GM21390 (cell line): ENCODE measurements at regions not wholly inside any gene's neighbourhood (a gene's known extent, or its start where the extent isn't known, plus 50 kb on each side); places are given as distances from the start of the nearest gene placed in this dataset.

Source experiments
- ATAC-seq: cut with Tn5 transposase; IDR thresholded peaks from one replicate; pipeline ENCODE4 v1.9.1; 2021; ENCODE audit not compliant: unreplicated experiment

DNA sequence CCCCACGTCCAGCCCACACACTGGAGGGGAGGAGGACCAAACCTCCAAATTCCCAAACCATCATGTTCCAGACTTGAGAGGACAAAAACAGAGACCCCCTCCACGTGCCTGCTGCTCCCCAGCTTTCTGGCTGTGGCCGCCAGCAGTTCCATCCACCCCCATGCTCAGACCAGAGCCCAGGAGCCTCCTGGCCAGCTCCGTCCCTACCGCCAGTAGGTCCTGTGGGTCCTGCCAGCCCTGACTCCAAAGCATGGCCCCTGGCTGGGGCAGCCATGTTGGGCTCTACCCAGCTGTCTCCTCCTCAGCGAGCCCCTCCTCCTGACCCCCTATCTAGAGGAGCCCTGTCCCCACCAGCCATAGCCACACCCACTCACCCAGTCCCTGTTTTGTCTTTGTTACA is 227.3 kb upstream of the RTL1 start:
- no peak for ATAC-seq

DNA sequence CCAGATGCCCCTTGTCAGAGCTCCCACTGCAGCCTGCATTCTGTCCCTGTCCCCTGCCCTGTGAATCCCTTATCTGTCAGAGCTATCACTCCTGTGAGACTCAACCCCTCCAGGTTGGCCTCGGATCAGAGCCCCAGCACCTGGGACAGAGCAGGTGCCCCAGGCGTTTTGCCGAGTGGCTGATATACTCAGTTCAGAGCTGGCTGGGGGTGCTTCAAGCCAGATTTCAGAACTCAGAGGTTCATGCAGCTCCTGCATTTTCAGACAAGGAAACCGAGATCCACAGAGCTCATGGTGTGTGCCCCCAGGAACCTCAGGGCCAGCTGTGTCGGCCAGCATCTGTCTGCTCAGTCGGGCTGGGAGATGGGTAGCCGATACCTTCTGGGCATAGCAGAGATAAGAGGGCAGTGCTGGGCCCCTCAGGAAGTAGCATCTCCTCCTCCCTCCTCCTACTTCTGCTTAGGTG is 228.0 kb upstream of the RTL1 start:
- ATAC-seq, result no peak

DNA sequence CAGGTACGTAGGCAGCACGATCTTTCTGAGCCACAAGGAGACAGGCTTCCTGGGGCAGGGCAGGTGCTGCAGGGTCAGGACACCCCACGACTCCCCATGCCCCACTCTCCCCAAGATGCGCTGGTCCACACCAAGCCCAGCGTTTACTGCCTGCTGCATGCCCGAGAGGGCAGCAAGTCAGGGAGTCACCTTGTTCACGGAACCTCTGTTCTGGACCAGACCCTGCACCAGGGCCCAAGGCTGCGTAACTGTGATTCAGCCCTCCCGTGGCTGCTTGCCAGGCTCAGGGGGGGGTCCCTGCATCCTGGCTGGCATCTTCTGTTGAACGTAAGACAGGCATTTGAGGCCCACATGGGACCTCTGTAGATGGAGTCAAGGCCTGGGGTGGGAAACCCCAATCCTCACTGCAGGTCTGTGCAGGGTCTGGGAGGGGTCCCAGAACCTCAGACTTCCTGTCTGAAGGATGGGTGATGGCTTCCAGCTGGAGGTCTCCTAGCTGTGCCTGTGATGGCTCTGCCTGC is 228.6 kb upstream of the RTL1 start:
- ATAC-seq, result no peak

DNA sequence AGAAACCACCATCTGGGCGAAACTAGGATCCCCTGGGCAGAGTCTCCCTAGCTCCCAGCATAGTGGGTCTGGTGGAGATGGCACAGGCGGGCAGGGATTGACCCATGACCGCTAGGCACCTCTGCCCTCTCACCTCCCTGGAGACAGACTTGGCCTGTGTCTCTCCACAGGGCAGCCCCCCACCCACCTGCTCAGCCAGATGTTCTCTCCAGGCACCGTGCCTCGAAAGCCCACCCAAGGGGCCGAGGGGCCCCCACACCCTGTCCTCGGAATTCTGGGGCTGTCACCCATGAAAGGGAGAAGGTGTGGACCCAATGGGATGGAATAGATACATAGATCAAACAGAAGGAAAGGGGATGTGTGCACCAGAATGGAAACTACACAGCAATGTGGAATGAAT is 229.1 kb upstream of the RTL1 start:
- ATAC-seq, result no peak

DNA sequence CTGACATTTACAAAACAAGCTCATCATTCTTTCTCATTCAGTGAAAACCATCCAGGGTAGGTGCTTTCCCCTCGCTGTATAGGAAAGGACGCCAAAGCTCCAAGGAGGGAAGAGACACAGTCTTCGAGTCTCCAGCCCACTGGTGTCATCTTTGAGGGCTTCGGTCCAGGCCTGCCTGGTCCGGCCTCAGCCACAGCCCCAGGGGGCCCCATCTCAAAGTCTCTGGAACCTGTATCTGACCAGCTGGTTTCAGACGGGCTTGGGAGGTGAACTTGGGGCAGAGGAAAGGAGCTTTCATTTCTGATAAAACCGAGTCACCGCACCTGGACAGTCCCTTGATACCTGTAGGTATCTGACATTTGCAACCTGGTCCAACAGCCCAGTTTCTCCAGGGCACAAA is 229.5 kb upstream of the RTL1 start:
- no peak for ATAC-seq

DNA sequence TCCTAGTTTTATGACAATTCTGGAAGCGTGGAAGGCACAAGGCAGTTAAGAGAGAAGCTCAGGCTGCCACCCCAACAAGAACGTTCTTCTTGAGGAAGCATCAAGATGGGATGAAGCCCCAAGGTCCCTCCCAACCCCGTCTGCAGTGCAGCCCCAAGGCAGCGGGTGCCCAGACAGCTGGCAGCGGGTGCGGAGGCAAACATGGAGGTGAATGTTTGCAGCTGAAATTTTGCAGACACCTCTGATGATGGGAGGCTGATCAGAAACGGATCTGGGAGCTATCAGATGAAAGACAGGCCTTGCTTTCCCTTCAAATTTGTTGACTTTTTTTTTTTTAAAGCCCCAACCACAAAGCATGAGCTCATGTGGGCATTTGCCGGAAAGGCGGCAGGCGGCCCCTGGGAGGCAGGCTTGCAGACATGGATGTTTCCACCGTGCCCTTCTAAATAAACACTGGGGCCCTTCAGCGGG is 230.7 kb upstream of the RTL1 start:
- no peak for ATAC-seq

DNA sequence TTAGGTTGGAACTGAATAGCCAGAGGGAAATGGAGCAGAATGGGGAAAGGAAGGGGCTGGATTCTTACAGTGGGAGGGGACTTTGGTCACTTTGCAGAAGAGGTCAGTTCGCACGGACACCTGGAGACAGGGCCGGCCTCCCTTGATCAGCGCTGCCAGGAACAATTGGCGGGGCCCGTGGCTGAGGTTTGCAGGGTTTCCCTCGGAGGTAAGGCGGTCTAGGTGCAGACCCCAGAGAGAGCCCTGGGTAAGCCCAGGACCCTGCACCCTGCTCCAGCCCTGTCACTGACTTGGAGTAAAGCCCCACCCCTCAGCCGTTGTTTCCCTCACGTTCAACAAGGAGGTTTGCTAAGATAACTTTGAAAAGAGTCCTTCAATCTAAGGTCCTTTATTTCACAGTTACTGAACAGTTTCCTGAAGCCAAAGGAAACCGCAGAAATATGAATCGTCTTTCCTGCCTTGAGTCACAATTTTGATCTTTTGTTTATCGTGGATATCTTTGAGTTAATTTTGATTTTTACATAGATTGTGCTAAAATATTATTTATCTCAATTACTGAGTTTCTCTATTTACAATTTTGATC is 231.4 kb upstream of the RTL1 start:
- no peak for ATAC-seq

DNA sequence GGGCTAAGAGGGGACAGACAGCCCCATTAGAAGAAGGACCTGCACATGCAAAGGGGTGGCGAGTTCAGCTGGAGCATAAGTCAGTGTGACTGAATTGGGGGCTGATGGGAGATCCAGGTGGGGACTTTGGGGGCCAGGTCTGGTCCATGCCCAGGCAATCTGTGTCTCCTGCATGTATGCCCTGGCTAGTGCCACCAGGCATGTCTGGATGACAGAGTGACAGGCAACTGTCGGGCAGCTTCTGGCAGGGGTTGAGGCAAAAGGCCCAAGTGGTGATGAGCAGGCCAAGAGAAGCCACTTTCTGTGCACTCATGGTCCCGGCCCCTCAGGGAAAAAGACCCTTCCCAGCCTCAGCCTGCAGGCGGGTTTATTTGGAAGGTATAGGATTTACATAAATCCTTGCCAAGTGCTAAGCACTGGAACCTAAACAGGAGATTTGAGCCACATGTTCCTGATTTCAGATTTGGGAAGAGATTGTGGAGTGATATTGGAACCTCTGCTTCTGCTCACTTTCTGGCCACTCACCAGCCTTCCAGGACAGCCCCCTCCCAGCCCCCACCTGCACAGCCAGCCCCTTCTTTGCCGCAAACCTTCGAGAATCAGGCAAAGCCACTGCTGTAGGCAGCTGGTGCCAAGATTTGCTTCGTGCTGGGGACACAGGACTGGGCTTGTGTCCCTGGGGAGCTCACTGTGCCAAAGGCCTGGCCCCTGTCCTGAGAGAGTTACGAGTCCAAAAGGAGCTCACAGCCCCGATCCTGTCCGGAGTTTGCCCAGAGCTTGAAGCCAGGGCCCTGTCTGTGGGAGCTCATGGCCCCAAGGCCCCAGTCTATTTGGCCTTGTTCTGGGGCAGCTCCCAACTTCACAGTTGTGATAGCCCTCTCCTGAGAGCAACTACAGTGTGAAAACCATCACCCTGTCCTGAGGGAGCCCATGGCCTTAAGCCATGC is 232.5 kb upstream of the RTL1 start:
- ATAC-seq, result no peak

DNA sequence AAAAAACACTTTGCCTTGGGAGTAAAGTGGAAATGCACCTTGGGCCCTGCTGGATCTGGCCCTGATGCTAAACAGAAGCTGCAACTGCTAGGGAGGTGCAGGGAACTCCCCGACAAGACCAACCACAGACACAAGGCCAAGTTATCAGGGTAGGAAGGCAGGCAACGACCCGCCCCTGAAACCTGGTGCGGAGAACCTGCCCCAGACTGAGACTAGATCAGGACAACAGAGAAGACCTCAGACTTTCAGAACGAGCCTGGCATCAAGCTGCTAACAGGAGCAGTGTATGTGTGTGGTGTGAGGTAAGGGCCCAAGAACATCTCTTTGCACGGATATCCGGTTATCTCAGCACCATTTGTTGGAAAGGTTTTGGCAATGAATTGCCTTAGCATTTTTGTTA is 233.7 kb upstream of the RTL1 start:
- no peak for ATAC-seq

DNA sequence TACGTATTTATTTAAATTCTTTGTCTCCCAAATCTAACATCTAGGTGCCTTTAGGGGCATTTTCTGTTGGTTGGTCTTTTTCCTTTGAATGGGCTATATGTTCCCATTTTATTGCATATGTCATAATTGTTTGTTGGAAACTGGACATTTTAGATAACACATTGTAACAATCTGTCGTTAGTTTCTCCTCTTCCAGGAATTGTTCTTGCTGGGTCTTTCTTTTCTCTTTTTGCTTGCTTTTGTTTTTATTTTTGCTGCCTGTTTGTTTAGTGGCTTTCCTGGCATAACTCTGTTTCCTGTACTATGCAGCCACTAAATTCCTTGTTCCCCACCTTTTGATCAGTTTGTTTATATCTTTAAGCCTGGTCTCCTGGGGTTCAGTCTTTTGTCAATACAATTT is 244.3 kb upstream of the RTL1 start:
- no peak for ATAC-seq

DNA sequence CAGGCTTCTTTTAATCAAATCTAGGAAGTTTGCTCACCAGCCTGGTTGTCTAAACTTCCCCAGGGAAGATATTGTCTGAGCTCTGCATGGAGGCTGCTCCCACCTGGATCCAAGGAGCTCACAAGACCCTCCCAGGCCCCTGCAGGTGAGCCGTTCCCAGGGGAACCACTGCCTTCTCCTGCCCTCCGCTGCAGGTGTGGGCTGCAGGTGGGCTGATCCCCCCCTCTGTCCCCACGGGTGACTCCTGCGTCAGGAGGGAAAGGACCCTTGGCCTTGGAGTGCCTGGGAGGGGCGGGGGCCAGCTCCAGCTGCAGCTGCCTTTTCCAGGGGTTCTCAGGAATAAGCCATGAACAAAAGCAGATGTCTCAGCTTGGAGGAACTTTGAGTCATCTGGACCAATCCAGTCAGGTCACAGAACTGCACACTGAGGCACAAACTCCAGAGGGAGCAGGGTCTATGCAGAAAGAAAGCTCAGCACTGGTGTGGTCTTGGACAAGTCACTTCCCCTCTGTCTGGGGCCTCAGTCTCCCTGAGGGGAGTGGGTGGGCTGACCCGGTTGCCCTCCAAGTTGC is 246.6 kb upstream of the RTL1 start:
- no peak for ATAC-seq

DNA sequence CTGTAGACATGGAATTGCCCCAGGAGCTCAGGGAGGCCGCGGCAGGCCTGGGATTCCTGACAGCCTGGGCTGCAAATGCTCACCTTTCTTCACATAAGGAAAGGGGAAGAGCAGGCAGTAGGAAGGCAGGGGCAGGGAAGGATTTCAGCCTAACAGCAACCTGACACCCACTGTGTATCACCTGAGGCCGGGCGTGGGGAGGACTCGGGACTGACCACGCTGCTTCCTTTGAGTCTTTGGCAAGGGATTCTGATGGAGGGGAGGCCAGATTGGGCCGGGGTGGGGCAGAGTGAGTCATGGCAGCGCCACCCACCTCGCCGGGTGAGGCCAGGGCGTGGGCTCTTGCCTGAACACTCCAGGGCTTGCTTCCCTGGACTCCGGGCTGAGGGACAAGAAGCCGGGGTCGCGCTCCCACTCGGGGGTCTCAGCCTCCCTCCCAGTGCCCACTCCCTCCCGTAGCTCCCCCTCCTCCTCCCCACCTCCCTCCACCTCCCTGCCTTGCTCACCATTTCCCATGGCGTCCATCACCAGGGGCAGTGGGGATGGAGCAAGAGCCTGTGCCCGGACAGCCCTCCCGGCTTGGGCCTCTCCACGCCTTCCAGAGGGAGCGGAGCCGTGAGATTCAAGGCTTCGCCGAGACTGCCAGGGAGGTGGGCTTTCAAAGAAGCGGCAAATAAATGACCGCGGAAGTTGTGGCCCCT is 247.9 kb upstream of the RTL1 start:
- no peak for ATAC-seq

DNA sequence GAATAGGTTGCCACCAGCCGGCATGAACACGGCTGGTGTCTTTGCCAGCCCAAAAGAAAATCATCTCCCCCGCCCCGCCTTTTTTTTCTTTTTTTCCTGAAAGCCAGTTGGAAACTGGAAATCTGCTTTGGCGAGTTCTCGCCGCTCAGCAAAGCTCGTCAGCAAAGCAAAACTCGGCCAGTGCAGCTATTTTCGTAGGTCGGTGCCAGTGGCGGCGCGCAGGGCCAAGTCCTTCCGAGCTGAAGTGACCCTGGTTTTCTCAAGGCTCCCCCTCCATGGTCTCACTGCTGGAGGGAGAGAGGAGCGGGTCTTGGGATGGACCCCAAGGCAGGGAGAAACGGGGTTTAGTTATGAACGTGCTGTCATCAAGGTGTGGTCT is 248.4 kb upstream of the RTL1 start:
- no peak for ATAC-seq

DNA sequence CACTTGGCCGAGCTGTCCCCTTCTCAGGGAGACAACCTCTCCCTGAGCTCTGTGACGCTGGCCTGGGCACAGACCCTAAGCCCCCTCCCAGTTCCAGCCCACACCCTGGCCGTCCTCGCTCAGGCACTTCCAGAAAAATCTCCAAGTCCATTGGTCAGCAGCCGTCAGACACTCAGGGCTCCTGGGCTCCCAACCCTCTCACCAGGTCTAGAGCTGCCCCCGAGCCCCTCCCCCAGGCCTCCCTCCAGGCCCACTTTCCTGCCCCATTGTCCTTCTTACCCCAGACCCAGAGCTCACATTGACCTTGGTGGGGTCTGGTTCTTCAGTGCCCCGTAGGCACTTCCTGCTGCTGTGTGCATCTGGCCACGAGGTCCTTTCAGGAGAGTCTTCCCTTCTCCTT is 249.3 kb upstream of the RTL1 start:
- ATAC-seq, result no peak

DNA sequence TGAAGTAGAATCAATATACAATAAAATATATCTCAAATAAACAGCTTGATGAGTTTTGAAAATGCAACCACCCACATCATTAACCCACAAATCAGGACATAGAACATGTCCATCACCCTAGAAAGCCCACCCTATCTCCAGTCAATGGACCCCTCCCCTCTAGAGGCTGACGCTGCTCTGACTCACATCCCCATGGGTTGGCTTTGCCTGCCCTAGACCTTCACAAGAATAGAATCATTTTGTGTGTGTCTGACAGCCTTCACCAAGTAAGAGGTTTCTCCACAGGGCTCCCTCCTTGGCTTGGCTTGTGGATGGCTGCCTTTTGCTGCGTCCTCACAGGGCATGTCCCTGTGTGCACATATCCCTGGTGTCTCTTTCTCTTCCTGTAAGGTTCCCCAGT is 250.2 kb upstream of the RTL1 start:
- no peak for ATAC-seq

DNA sequence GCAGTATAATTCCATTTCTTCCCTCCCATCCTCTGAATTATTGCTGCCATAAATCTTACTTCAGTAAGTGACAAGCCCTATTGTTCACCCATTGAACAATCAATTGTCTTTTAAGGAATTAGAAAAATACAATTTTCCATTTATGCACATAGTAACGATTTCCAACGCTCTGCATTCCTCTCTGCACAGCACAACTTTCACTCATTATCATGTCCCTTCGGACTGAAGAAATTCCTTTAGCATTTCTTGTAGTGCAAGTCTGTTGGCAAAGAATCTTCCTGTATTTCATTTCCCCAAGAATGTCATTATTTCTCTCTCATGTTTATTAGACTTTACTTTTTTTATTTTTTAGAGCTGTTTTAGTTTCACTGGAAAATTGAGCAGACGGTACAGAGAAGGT is 252.1 kb upstream of the RTL1 start:
- no peak for ATAC-seq

DNA sequence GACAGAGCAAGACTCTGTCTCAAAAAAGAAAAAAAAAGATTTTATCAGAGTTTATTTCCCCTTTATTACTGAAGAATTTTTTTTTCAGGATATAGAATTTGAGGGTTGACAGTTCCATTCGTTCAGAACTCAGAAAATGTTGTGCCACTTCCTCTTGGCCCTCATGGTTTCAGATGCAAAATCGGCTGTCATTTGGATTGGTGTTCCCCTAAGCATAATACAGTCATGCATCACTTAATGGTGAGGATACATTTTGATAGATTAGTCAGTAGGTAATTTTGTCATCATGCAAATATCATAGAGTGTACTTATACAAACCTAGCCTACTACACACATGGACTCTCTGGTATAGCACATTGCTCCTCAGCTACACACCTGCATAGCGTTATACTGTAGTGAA is 263.9 kb upstream of the RTL1 start:
- no peak for ATAC-seq

DNA sequence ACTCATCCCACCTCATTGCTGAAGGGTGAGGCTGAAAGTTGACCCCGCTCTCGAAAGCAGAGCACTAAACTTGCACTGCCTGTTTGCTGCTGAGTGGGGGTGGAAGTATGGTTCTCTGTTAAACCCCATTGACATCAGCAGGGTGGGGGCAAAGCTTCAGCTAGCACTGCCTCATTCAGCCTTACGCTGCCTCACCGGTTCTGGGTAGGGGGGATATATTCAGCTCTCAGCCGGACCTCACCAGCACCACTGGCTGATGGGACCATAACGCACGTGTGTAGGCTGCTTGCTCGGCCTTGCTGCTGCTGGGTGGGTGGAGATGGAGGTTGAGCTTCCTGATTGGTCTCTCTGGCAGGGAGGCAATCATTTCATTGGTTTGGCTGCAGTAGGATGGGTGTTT is 265.7 kb upstream of the RTL1 start:
- ATAC-seq, result no peak

DNA sequence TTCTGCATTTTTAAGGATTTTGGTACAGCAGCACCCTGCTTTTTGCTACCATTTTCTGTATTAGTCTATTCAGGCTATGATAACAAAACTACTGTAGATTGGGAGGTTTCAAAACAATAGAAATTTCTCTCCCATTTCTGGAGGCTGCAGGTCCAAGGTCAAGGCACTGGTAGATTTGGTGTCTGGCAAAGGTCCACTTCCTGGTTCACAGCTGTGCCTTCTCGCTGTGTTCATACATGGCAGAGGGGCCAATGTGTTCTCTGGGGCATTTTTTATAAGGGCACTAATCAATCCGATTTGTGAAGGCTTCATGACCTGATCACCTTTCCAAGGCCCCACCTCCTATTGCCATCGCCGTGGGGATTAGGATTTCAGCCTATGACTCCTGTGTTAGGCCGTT is 268.1 kb upstream of the RTL1 start:
- ATAC-seq, result no peak

DNA sequence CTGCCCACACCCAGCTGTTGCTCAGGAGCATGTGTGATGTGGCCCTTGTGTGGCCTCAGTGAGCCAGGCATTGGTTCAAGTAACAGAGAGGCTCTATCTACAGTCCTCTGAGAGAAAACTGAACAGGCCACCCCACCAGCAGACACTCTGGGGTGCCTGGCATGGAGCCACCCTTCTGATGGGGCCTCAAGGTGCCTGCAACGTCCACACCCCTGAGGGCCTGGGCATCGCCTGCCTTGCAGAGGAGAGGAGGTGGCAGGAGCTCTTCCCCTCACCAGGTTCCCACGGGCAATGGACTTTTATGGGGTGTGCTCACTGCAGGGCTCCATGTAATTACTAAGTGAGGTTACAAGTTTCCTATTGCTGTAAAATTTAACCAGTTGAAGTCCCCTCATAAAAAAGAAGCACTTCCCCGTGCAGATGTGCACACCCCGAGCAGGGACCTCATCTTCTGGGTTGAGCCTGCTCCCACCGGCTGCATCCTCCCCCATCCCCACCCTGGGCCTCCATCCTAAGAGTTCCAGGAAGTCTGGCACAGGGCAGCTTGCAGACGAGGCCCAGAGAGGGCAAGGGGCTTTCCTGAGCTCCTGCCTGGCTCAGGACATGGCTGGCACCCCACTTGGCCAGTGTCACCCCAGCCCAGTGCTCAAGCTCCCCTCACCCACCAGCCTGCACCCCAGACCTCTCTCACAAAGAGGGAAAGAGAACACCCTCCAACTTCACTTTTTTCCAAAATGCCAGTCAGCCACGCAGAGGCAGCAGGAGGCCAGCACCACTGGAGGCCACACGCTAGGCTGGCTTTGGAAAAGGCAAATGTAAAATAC is 270.4 kb upstream of the RTL1 start:
- ATAC-seq, result no peak

DNA sequence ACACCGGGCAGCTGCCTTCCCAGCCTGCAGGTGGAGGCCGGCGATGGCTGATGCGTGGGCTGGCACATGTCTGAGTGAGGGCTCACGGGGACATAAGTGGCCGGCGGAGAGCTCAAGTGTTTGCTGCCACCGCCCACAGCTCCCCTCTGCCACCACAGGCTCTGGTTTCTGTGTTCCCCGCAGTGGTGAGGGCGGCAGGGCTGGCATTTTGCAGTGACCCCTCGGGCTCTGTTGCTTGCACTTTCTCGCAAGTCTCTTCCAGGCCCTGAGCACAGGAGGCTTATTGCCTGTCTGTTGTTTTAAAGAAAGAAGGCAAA is 271.0 kb upstream of the RTL1 start:
- ATAC-seq, result no peak
